Epithelial cell of prostate (primary cell): ENCODE measurements at regions not wholly inside any gene's neighbourhood (a gene's known extent, or its start where the extent isn't known, plus 50 kb on each side); places are given as distances from the start of the nearest gene placed in this dataset.

Source experiments
- DNase-seq: peaks from one replicate; pipeline ENCODE4 v3.0.0-alpha.2; 2011; ENCODE audit warnings: low read depth, low spot score
- H3K27ac ChIP-seq: fragments of 450-650 bp; 2 replicates; pipeline ENCODE4 v1.5.1; 2017; ENCODE audit warnings: mild to moderate bottlenecking

GRCh38 chr3:102200560-102200959, 234.3 kb upstream of the ZPLD1 start:
- H3K27ac ChIP-seq = peak overlapping the region; percentile 74
- no peak for DNase-seq

DNA sequence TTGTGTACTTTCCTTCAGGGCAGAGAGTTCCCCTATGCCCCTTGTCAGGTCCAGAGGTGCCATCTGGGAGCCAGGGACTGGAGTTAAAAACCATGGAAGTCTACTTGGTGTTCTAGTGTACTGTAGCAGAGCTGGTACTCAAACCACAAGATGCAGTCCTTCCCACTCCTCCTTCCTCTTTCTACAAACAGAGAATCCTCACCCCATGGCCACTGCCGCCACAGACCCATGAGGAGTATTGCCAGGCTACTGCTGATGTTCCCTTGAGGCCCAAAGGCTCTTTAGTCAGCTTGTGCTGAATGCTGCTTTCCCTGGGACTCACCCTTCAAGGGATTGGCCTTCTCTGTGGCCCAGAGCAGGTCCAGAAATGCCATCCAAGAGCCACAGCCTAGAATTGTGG, 229.2 kb upstream of the ZPLD1 start:
- DNase-seq = no peak
- no peak overlapping the region for H3K27ac ChIP-seq

- DNase-seq = no peak
- H3K27ac ChIP-seq = peak overlapping the region; percentile 59
These were observed 228.2 kb upstream of the ZPLD1 start for GRCh38 chr3:102206511-102207031.

DNA sequence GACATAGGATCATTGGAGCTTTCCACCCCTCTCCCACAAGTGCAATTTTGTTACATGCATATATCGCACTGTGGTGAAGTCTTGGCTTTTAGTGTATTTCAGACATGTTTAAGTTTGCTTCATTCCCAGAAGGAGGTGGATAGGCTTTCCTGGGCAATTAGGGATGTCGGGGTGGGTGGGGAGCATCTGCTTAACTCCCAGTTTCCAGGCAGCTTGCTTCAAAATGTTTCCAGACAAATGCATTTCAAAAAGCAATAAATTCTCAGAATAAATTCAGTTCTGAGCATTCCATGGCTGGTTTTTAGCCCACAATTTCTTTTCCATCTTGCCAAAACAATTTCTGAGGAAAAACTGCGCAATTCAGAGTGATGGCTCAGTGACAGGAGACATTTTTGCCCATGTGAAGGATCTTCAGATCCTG, 227.7 kb upstream of the ZPLD1 start:
- peak overlapping the region; percentile 59 for H3K27ac ChIP-seq
- no peak for DNase-seq

DNA sequence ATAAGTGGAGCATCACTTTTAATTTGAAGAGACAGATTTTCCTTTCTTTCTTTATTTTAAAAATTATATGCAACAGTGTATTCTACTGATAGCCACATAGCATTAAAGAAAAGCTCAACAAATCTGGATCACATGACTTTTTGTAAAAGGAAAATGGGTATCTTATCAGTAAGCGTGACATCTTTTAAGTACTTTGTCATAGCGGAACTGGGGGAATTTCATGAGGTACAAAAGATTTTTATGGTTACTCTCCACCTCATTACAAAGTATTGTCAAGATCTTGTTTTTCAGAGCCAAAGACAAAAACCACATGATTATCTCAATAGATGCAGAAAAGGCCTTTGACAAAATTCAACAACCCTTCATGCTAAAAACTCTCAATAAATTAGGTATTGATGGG, 219.6 kb upstream of the ZPLD1 start:
- no peak for DNase-seq
- H3K27ac ChIP-seq = no peak overlapping the region

GRCh38 chr3:102223132-102223531, 211.7 kb upstream of the ZPLD1 start:
- DNase-seq = no peak
- peak overlapping the region; percentile 56 for H3K27ac ChIP-seq

DNA sequence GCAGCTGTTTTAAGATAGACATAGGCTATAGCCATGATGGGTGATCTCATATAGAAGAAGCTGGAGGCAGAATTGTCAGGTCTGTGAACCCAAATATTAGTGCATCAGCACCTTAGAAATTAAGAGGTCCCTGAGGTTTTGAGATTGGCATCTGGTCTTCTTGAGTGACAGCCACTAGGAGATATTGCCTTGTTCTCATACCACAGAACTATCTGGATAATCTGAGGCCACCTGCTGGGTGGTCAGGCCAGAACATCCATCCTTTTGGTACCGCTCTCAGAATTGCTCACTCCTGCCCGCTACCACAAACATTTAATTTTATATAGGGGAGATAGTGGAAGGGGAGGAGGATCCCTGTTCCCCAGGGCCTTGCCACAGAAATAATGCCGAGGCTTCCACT, 210.6 kb upstream of the ZPLD1 start:
- peak overlapping the region; percentile 56 for H3K27ac ChIP-seq
- no peak for DNase-seq

DNA sequence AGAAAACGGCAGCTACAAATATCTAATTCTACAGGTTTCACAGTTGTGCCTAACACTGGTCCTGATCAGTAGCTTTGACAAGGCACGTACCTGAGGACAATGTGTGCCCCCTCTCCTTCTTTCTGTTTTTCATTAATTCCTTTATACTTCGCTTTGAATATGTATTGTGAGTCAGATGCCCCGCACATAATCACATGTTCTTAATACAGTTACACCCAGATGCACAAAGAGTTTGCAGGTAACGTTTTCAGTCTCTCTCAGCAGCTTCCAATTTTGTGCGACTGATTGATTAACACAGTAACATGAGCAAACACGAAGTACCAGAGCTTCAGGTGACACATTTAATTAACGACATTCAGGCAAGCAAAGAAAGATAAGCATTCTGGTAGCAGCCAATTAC, 209.8 kb upstream of the ZPLD1 start:
- H3K27ac ChIP-seq = peak overlapping the region; percentile 56
- DNase-seq = no peak

- DNase-seq = peak; percentile 40
- peak overlapping the region; percentile 56 for H3K27ac ChIP-seq
These were observed 209.2 kb upstream of the ZPLD1 start for GRCh38 chr3:102225407-102226132.

DNA sequence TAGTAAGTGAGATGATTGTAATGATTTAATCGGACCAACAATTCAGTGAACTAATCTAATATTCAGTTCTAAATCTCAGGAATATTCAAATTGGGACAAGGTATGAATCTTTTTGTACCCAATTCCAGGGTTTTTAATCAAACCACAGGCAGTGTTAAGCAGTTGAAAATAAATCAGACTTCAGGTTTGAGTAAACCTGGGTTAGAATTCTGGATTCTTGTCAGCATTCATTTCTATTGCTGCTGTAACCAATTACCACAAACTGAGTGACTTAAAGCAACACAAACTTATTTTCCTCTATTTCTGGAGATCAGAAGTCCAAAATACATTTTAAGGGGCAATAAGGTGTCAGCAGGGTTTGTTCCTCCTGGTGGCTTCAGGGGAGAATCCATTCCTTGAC, 208.4 kb upstream of the ZPLD1 start:
- no peak for DNase-seq
- H3K27ac ChIP-seq = no peak overlapping the region

- DNase-seq = no peak
- no peak overlapping the region for H3K27ac ChIP-seq
These were observed 205.7 kb upstream of the ZPLD1 start for GRCh38 chr3:102229062-102229655.

DNA sequence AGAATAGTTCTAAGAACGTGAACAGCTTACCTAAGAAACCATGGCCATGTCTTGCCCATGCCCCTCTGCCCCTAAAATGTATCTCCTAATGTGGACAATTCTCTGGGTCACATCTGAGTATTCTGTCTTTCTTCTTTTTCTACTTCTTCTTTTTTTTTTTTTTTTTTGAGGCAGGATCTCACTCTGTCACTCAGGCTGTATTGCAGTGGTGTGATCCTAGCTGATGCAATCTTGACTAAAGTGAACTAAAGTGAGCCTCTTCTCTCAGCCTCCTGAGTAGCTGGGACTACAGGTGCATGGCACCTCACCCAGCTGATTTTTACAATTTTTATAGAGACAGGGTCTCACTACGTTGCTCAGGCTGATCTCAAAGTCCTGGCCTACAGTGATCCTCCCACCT, 204.8 kb upstream of the ZPLD1 start:
- H3K27ac ChIP-seq = no peak overlapping the region
- no peak for DNase-seq

- no peak for DNase-seq
- H3K27ac ChIP-seq = no peak overlapping the region
These were observed 200.9 kb upstream of the ZPLD1 start for GRCh38 chr3:102233881-102234280.

- DNase-seq = no peak
- no peak overlapping the region for H3K27ac ChIP-seq
These were observed 199.1 kb upstream of the ZPLD1 start for GRCh38 chr3:102235679-102236078.

- no peak overlapping the region for H3K27ac ChIP-seq
- DNase-seq = no peak
These were observed 197.6 kb upstream of the ZPLD1 start for GRCh38 chr3:102237181-102237580.

DNA sequence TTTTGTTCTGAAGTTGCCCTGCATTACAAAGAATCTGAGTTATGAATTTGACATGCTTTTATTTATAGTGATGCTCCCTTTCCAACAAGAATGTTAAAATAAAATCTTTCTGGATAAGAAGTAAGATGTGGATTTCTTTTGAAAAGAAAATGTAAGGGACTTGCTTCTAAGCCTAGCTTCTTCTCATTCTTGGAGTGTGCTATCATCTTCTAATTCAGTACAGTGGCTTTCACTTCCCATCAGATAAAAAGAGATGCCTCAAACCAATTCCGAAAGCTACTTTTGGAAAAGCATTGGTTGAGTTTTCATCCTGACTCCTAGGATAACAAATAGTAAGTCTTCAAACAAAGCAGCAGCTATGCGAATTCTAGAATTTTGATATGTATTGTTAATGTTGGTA, 197.0 kb upstream of the ZPLD1 start:
- H3K27ac ChIP-seq = peak overlapping the region; percentile 66
- no peak for DNase-seq

- H3K27ac ChIP-seq = peak overlapping the region; percentile 66
- DNase-seq = peak; percentile 88
These were observed 196.5 kb upstream of the ZPLD1 start for GRCh38 chr3:102238362-102238761.

- H3K27ac ChIP-seq = no peak overlapping the region
- no peak for DNase-seq
These were observed 194.1 kb upstream of the ZPLD1 start for GRCh38 chr3:102240720-102241119.

DNA sequence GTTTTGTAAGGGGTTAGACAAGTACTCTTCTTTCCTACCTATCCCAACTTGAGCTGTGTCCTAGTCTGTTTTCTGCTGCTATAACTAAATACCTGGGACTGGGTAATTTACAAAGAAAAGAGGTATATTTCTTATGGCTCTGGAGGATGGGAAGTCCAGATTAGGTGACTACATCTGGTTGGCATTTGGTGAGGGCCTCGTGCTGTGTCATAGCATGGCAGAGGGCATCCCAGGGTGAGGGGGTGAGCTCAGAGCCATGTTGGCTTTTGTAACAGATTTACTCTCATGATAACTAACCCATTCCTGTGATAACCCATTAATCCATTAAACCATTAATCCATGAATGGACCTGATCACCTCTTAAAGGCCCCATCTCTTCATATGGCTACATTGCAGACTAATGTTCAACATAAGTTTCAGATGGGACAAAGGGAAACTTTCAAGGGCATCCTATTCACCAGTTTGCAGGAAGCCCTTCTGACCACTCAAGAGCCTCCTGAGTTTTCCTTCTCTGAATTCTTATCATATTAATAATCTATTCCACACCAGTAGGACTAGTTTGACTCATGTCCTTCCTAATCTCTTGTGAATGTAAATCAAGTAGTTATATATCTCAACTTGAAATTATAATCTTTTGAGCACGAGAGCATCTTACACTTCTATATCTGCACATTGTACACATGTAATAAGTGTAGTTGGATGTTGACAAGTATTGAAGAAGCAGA, 185.7 kb upstream of the ZPLD1 start:
- peak overlapping the region; percentile 3 for H3K27ac ChIP-seq
- DNase-seq = no peak

- DNase-seq = no peak
These were observed 179.1 kb upstream of the ZPLD1 start for GRCh38 chr3:102255736-102256135.

GRCh38 chr3:102258666-102259227, 176.1 kb upstream of the ZPLD1 start:
- no peak overlapping the region for H3K27ac ChIP-seq
- DNase-seq = no peak

More at GRCh38 chr3:102255736-102256135, 179.1 kb upstream of the ZPLD1 start:
- H3K27ac ChIP-seq = no peak overlapping the region
